Ishikawa (cell line): ENCODE measurements at regions not wholly inside any gene's neighbourhood (a gene's known extent, or its start where the extent isn't known, plus 50 kb on each side); places are given as distances from the start of the nearest gene placed in this dataset.

ENCODE experiments used
- CEBPB ChIP-seq: IDR thresholded peaks from 2 replicates; pipeline ENCODE4 v1.6.1; 2012
- CREB1 ChIP-seq: IDR thresholded peaks from 2 replicates; pipeline ENCODE4 v1.6.1; 2012; ENCODE audit warnings: low read depth
- EGR1 ChIP-seq: IDR thresholded peaks from 2 replicates; pipeline ENCODE4 v1.6.1; 2012
- EP300 ChIP-seq: IDR thresholded peaks from 2 replicates; pipeline ENCODE4 v1.6.1; 2012; ENCODE audit warnings: borderline replicate concordance
- FOXM1 ChIP-seq: IDR thresholded peaks from 2 replicates; pipeline ENCODE4 v1.6.1; 2012; ENCODE audit warnings: low read depth, borderline replicate concordance
- NFIC ChIP-seq: IDR thresholded peaks from 2 replicates; pipeline ENCODE4 v1.6.1; 2012
- RAD21 ChIP-seq: IDR thresholded peaks from 2 replicates; pipeline ENCODE4 v1.6.1; 2012; ENCODE audit warnings: low read depth
- TAF1 ChIP-seq: IDR thresholded peaks from 2 replicates; pipeline ENCODE4 v1.6.1; 2012; ENCODE audit warnings: low read depth, mild to moderate bottlenecking
- TCF12 ChIP-seq: IDR thresholded peaks from 2 replicates; pipeline ENCODE4 v1.6.1; 2012; ENCODE audit warnings: low read depth
- TEAD4 ChIP-seq: IDR thresholded peaks from 2 replicates; pipeline ENCODE4 v1.6.1; 2012
- USF1 ChIP-seq: IDR thresholded peaks from 2 replicates; pipeline ENCODE4 v1.6.1; 2012
- YY1 ChIP-seq: IDR thresholded peaks from 2 replicates; pipeline ENCODE4 v1.6.1; 2012; ENCODE audit warnings: low read depth
- ZBTB7A ChIP-seq: IDR thresholded peaks from 2 replicates; pipeline ENCODE4 v1.6.1; 2012; ENCODE audit warnings: low read depth
- TF ChIP-seq, protein P1 (sequence below): IDR thresholded peaks from 2 replicates; pipeline ENCODE4 v1.6.1; 2012
- TF ChIP-seq, protein P2 (sequence below): IDR thresholded peaks from 2 replicates; pipeline ENCODE4 v1.6.1; 2012; ENCODE audit warnings: low read depth, mild to moderate bottlenecking

DNA sequence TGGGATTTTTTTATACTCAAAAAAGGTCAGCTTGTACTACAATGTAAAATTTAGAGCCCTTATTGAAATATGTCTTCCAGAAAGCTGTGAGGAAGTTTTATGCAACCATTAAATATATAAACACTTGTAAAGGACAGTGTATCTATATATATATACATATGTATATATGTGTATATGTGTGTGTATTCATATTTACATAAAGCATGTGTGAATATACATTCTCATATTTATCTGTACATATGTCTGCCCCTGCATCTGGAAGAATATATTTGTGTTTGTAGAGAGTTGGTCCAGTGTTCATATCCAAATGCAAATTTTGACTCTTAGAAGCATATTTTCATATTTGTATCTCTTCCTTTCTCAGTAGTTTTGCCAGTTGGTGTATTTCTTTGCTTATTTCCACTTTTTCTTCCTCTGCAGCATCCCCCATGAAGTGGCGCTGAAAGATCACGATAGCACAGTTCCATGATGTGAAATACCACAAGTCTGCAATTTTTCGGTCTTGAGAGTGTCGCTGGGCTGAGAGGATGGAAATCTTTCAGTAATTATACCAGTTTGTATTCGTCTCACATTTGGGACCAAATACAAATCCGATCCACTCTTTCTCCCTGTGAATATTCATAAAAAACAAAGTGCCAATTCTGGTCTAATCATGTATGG, 311.7 kb upstream of the DPH6 start:
- TF ChIP-seq EP300 (no peak), ZBTB7A (no peak), YY1 (no peak), TEAD4 (no peak), FOXM1 (no peak), NFIC (no peak), RAD21 (no peak), EGR1 (no peak)
- TF ChIP-seq, protein P1, sequence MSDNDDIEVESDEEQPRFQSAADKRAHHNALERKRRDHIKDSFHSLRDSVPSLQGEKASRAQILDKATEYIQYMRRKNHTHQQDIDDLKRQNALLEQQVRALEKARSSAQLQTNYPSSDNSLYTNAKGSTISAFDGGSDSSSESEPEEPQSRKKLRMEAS, result no peak

- no peak for TF ChIP-seq NFIC
- TF ChIP-seq CEBPB, result no peak
- TF ChIP-seq EP300, result no peak
- no peak for TF ChIP-seq EGR1
- no peak for TF ChIP-seq TCF12
- TF ChIP-seq, protein P2, sequence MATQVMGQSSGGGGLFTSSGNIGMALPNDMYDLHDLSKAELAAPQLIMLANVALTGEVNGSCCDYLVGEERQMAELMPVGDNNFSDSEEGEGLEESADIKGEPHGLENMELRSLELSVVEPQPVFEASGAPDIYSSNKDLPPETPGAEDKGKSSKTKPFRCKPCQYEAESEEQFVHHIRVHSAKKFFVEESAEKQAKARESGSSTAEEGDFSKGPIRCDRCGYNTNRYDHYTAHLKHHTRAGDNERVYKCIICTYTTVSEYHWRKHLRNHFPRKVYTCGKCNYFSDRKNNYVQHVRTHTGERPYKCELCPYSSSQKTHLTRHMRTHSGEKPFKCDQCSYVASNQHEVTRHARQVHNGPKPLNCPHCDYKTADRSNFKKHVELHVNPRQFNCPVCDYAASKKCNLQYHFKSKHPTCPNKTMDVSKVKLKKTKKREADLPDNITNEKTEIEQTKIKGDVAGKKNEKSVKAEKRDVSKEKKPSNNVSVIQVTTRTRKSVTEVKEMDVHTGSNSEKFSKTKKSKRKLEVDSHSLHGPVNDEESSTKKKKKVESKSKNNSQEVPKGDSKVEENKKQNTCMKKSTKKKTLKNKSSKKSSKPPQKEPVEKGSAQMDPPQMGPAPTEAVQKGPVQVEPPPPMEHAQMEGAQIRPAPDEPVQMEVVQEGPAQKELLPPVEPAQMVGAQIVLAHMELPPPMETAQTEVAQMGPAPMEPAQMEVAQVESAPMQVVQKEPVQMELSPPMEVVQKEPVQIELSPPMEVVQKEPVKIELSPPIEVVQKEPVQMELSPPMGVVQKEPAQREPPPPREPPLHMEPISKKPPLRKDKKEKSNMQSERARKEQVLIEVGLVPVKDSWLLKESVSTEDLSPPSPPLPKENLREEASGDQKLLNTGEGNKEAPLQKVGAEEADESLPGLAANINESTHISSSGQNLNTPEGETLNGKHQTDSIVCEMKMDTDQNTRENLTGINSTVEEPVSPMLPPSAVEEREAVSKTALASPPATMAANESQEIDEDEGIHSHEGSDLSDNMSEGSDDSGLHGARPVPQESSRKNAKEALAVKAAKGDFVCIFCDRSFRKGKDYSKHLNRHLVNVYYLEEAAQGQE, result no peak
- no peak for TF ChIP-seq RAD21
- TF ChIP-seq ZBTB7A, result no peak
- no peak for TF ChIP-seq USF1
- no peak for TF ChIP-seq TAF1
- TF ChIP-seq CREB1, result no peak
- TF ChIP-seq FOXM1, result no peak
- TF ChIP-seq YY1, result no peak
- no peak for TF ChIP-seq TEAD4
- TF ChIP-seq, protein P1, result no peak
Measured at GRCh38 chr15:35858707-35859106, 312.7 kb upstream of the DPH6 start.

- TF ChIP-seq, protein P2, result no peak
- TF ChIP-seq YY1 (no peak), RAD21 (no peak), TEAD4 (no peak), EGR1 (no peak), CEBPB (no peak), FOXM1 (no peak), ZBTB7A (no peak), EP300 (no peak), CREB1 (no peak), USF1 (no peak), TCF12 (no peak)
Measured at GRCh38 chr15:35863655-35864054, 317.7 kb upstream of the DPH6 start.

DNA sequence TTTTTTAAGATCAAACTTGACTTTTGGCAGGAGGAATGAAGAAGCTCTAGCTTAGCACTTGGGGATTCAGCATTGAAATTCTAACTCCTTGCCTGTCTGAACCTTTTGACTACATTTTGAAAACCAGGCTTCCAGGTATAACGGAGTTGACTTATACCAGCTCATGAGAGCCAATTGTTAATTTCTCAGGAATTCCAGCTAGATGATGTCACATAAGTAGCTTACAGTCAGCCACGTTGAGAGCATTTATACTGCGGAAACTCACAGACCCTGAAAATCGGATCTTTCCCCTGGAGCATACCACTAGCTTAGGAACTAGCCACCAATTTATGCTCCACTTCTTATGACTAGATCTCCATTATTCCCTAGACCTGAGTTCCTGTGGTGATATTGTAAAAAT, 321.4 kb upstream of the DPH6 start:
- TF ChIP-seq NFIC (no peak), TEAD4 (no peak)
- TF ChIP-seq, protein P1, result no peak

DNA sequence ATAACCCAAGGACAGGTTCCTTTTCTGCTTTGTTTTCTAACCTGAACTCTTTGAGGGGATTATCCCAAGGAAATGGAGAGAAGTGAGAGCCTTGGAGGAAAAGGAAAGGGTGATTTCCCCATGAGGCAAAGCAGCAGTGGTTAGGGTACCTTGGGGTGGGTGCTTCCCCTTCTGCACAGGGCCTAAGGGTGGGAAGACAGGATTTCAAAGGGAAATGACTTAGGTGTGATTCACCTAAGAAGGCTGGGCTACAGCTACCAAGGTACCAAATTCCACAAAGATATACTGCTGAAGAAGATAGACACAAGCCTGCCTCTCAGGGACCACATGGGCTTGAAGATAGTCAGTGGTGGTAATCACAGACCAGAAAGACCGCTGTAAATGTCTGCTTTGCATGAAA, 325.3 kb upstream of the DPH6 start:
- TF ChIP-seq, protein P2, result no peak
- TF ChIP-seq CEBPB (no peak), USF1 (no peak), ZBTB7A (no peak), EGR1 (no peak), RAD21 (no peak), CREB1 (no peak), TCF12 (no peak), EP300 (no peak)
